Esophagus muscularis mucosa (tissue), 4 donors: ENCODE measurements at regions not wholly inside any gene's neighbourhood (a gene's known extent, or its start where the extent isn't known, plus 50 kb on each side); places are given as distances from the start of the nearest gene placed in this dataset.

ENCODE experiments used
- CTCF ChIP-seq, 3 experiments: fragments of 200-600 bp in 2 of 3; fragments of 450-650 bp in 1 of 3; sonication (generic) in 2 of 3; IDR thresholded peaks; one replicate each; pipeline ENCODE4 v1.5.1; 2017 to 2019; ENCODE audit warnings: antibody characterized with exemption in 3 of 3, mild to moderate bottlenecking in 2 of 3, moderate library complexity in 1 of 3
- EP300 ChIP-seq: sonication (generic); formaldehyde crosslinking; IDR thresholded peaks from one replicate; pipeline ENCODE4 v1.6.1; 2017; ENCODE audit warnings: antibody characterized with exemption
- POLR2A ChIP-seq: fragments of 450-650 bp; IDR thresholded peaks from one replicate; pipeline ENCODE4 v1.6.1; 2017; ENCODE audit warnings: antibody characterized with exemption, moderate library complexity, mild to moderate bottlenecking, low read depth
- POLR2AphosphoS5 ChIP-seq, 2 donors: sonication (generic); formaldehyde crosslinking; IDR thresholded peaks; one replicate each; pipeline ENCODE4 v1.6.1; 2017; ENCODE audit warnings: antibody characterized with exemption in 2 of 2

- TF ChIP-seq POLR2A (no peak), CTCF (IDR thresholded peaks at IDR 0.05) (no peak), POLR2AphosphoS5 (IDR thresholded peaks at IDR 0.05) (no peak), EP300 (no peak)
Measured at GRCh38 chr4:13112030-13112429, 372.1 kb downstream of the RAB28 start.
